NCI-H774 (cell line): ENCODE measurements at regions not wholly inside any gene's neighbourhood (a gene's known extent, or its start where the extent isn't known, plus 50 kb on each side); places are given as distances from the start of the nearest gene placed in this dataset.

Experiments used
- DNase-seq: peaks from one replicate; lab custom pipeline; 2025; lab: John Stamatoyannopoulos, UW

DNA sequence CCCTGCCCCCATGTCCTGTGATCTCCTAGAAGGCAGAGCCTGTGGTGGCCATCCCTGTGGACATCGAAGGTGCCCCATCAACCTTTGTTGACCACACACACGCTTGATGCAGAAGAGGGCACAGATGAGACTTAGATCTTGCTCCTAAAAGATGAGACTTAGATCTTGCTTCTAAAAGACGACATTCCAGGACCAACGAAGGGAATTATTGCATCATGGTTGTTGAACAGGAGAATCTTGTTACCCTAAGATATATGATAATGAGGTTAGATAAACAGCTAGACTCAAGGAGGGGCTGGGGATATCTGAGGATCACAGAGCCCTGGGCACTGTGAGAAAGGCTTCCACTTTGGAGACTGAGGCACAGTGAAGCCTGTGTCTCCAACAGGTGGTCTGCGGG is 91.1 kb upstream of the WSCD2 start:
- no peak for DNase-seq

DNA sequence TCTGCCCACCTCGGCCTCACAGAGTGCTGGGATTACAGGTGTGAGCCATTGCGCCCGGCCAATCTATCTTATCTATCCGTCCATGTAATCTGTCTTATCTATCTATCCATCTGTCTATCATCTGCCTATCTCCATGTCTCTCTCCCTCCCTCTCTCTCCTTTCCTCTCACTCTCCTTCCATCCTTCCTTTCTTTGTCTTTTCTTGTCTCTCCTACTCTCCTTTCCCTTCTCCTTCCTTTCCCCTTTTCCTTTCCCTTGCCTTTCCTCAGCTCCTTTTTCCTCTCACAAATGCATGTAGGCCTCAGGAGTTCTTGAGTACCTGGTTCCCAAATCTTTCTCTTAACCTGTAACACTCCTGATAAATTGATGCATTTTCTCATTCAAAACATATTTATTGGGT is 89.3 kb upstream of the WSCD2 start:
- DNase-seq: no peak

DNA sequence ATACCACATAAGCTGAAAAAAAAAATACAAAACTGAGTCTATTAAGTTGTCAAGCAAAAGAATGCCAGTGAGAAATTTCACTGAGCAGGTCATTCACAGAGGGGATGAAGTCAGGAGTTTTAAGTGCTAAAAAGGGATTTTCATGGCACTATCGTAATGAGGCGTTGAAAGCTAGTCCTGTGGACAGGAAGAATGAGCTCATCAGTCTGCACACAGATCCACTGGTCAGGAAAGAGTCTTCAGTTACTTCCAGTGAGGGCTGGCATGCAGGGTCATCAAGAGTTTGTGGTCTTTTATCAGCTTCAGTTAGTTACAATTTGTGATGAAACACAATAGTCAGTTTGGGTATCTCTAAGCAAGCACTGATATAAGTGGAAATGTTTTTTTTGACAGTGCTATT is 88.1 kb upstream of the WSCD2 start:
- DNase-seq: no peak

DNA sequence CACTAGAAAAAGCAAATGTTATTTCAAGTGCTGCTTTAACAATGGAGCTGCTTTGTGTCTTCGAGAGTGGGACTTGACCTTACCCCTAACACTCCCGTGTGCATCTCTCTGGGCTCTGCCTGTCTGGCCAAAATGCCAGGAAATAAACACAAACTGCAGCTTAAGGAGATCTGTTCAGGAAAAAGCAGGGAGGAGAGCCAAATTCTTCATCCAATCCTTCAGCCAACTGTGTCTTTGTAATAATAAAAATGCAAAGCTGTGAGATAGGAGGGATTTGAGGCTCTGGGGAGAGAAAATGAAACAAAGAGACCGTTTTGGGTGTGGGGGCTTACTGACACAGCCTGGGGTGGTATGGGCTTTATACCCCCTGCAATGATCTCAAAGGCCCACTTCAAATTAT is 85.8 kb upstream of the WSCD2 start:
- no peak for DNase-seq

DNA sequence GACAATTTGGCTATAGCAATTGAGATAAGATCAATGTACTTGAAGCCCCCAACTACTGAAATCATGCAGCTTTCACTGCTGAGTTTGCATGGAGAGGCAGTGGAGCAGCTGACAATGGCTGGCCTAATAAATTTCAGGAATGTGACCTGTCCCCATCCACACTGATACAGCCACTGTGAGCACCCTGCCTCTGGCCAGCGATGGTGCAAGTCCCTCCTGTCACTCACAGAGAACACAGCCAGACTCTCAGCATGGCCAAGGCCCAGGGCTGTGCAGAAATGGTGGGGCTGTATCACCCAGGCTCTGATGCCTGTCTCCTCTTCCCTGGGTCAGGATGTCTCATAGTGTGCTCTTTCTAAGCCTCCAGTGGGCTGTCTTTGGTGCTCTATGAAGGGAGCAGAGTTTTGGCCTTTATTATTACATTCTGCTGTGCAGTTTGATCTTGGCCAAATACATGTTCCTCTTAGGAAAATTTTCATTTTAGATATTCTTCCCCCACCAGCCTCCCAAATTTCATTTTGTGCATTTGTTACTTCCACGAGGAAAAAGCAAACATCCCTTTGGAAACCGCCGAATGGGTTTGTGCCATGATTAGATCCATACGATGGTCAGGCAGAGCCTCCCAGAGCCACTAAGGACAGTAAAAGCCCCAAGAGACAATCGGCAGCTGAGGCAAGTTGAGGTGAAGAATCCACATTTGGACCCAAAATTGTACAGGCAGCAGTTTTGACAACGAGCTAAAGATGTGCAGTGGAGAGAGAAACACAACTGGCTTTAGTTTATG is 85.1 kb upstream of the WSCD2 start:
- DNase-seq: no peak

DNA sequence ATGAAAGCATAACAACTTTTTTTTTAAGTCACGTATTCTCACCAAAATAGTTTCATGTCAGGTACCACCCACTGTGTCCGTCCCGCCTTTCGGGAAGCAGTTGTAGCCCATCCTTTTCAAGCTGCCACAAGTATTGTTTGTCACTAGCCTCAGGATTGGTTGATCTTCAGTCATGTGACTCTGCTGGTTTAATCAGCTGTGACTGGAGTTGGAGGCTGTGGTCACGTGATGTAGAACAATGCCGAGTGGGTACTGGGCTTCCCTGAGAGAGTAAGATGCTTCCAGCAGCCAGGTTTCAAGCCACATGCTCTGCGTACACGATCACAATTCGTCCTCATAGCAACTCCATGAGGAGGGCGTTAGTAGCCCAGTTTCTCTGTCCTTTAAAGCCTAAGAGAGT is 83.0 kb upstream of the WSCD2 start:
- DNase-seq: no peak

- no peak for DNase-seq
These were observed 82.4 kb upstream of the WSCD2 start for GRCh38 chr12:108046650-108047049.

DNA sequence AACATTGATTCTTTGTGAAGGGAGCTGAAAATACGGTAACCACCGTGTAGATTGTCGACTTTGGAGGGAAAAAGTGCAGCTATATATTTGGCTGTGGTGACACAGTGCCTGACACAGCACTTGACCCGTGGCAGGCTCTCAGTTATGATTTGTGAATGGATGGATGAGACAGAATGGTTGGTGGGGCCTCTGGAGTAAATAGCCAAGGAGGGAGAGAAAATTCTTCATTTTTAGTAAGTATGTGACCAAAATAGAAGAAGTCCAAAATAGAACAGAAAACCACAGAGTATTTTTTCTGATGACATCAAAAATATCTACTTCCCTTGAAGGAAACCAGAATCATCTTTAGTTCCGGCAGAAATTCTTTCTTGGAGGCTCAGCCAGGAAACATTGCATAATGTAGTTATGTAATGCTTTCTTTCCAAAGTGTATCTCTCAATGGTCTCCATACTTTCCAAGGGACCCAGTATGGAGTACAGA is 82.0 kb upstream of the WSCD2 start:
- DNase-seq: no peak

DNA sequence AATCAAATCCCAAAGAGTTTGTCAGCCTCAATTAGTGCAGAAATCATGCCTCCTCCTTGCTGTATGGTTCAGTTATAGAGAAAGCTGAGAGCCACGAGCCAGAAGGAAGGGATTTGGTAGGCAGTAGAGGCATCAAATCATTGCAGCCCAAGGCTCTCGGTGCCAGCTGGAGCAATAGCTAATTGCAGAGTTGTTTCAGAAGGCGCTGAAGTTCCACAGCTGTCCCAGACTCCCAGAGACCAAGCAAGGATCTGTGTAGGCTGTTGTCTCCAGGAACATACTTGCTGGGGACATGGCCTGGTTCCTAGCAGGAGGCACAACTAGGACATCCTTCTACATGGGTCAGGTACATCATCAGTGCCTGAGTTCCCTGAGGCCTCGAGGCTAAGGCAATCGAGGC is 80.4 kb upstream of the WSCD2 start:
- DNase-seq: no peak

GRCh38 chr12:108050696-108051095 is 78.4 kb upstream of the WSCD2 start:
- no peak for DNase-seq

DNA sequence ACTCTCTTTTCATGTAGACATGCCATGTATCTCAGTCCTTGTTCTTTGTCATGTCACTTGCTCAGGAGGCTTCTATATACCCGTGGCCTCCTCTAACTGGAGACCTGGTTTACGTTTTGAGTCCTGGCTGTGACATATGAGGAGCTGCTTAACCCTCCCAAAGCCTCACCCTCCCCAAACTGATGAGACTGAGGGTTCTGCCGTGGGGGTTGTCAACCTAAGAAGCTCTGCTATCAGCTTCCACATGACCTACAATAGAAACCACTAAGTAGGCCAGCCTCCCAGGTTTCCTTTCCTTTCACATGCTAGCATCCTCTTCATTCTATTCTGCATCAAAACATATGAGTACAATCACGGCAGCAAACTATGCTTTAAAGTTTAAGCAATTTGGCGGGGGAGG is 76.8 kb upstream of the WSCD2 start:
- no peak for DNase-seq

GRCh38 chr12:108053512-108053911 is 75.6 kb upstream of the WSCD2 start:
- DNase-seq: no peak

GRCh38 chr12:108054496-108054895 is 74.6 kb upstream of the WSCD2 start:
- no peak for DNase-seq

- no peak for DNase-seq
These were observed 73.9 kb upstream of the WSCD2 start for GRCh38 chr12:108055141-108055540.

DNA sequence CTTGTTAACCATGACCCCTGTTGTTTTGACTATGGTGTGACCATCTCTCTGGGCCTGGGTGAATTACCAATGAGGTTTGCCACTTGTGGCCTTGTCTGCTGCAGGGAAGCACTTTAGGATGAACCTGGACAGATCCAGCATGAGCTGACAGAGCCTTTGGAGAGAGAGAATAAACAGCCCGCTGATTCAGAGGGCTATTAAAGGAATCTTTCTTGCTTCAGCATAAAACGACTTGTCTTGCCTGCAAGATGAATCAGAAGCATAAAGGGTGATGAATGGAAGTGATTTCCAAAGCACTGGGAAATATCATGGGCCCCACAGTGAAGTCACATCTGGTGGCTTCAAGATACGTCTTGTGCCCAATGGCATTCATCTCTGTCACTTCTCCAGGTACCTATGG is 69.0 kb upstream of the WSCD2 start:
- no peak for DNase-seq

DNA sequence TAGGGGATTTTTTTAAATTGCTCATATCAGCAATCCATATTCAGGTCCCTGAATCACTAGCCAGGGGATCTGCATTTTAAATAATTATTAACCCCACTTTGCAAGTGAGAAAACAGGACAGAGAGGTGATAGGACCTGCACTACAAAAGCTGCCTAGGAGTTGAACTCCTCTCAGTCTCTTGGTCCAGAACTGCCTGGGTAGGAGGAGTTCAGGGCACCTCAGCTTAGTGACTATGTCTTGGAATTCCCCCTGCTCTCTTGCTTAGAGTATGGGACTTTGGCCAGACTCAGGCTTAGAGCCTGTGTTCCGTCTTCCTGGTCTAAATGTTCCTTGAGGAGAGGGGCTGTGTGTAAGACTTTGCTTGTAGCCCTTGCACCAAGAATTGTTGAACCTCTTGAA is 68.2 kb upstream of the WSCD2 start:
- no peak for DNase-seq

- DNase-seq: no peak
These were observed 65.9 kb upstream of the WSCD2 start for GRCh38 chr12:108063192-108063591.

DNA sequence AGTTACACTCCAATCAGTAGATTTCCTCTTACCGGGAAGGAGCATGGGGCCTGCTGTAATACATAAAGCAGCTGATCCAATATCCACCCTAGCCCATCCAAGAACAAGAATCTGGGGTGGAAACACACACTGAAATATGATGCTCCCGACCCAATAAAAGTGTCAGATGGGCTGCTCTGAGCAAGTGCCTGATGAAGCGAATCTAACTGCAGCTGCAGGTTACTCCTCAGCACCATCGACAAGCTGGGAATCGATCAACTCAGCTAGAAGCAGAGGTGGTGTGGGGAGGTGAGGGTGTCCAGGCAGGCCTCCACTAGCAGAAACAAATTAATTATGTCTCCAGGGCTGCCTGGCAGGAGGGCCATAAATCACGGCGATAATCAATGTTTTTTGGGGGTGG is 64.0 kb upstream of the WSCD2 start:
- DNase-seq: no peak

- no peak for DNase-seq
These were observed 62.2 kb upstream of the WSCD2 start for GRCh38 chr12:108066583-108067577.

GRCh38 chr12:108069651-108070165 is 59.4 kb upstream of the WSCD2 start:
- no peak for DNase-seq

GRCh38 chr12:108075561-108075960 is 53.5 kb upstream of the WSCD2 start:
- no peak for DNase-seq

GRCh38 chr12:108076556-108076955 is 52.5 kb upstream of the WSCD2 start:
- no peak for DNase-seq

DNA sequence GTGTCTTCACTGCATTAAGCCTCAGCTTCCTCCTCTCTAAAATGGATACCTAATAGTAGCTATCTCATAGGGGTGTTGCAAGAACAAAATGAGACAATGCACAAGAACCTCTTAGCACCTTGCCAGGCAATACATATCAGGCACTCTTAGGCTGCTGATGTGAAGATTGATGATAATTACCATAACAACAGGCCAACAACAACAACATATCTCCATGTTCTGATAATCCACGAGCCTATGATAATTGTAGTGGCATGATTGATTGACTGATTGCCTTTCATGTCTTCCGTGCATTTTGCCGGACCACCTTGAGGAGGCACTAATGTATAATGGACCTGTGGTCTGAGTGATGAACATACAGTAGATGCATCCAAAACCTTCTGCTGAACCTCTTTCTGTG is 50.7 kb upstream of the WSCD2 start:
- no peak for DNase-seq
